ENCODE measurements at regions not wholly inside any gene's neighbourhood (a gene's known extent, or its start where the extent isn't known, plus 50 kb on each side); places are given as distances from the start of the nearest gene placed in this dataset.

DNA sequence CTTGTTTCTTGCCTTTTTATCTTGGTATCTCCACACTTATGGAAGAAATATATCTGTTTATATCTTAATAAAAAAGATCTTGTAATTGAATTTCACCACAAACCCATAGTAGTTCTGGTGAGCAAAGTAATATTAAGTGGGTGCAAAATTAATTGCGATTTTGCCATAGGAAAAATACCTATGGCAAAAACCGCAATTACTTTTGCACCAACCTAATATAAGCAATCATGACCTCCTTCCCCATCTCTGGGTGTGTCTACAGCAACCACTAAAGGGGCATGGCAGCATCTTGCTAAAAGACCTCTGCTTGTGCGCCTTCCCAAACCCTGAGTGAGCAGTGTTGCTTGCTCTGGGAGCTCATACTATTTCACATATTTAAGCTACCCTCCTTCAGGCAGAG lies 124.2 kb upstream of the GUCY1A1 start:
- no peak for DNase-seq (ENCODE audit: extremely low read depth, low read depth)
- TF ChIP-seq, protein P1, sequence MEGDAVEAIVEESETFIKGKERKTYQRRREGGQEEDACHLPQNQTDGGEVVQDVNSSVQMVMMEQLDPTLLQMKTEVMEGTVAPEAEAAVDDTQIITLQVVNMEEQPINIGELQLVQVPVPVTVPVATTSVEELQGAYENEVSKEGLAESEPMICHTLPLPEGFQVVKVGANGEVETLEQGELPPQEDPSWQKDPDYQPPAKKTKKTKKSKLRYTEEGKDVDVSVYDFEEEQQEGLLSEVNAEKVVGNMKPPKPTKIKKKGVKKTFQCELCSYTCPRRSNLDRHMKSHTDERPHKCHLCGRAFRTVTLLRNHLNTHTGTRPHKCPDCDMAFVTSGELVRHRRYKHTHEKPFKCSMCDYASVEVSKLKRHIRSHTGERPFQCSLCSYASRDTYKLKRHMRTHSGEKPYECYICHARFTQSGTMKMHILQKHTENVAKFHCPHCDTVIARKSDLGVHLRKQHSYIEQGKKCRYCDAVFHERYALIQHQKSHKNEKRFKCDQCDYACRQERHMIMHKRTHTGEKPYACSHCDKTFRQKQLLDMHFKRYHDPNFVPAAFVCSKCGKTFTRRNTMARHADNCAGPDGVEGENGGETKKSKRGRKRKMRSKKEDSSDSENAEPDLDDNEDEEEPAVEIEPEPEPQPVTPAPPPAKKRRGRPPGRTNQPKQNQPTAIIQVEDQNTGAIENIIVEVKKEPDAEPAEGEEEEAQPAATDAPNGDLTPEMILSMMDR (IDR thresholded peaks at IDR 0.05; ENCODE audit: low read depth, low read length) = no peak

DNA sequence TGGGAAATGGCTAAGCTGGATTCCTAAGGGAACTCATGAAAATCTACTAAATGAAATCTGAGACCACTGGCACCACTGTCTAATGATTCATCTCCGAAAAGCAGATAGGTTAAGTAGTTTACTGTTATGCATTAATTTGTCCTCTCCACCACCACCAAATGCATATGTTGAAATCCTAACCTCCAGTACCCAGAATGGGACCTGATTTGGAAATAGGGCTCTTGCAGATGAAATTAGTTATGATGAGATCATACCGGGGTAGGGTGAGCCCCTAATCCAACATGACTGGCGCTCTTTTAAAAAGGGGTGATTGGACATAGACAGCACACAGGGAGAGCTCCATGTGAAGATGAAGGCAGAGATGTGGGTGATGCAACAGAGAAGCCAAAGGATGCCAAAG lies 124.9 kb upstream of the GUCY1A1 start:
- DNase-seq (ENCODE audit: extremely low read depth, low read depth) = no peak

DNA sequence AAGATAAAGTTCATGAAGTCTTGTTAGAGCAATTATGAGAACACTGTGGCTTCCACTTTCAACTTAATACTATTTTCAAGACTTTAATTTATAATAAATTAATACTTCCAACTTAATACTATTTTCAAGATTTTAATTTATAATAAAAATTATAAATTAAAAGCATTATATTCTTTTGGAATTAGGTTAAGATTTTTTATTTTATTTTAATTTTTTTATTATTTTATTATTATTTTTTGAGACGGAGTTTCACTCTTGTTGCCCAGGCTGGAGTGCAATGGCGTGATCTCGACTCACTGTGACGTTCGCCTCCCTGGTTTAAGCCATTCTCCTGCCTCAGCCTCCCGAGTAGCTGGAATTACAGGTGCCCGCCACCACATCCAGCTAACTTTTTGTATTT lies 126.0 kb upstream of the GUCY1A1 start:
- no peak for DNase-seq (ENCODE audit: extremely low read depth, low read depth)

More for the DNA sequence above, 124.9 kb upstream of the GUCY1A1 start:
- TF ChIP-seq, protein P1 (IDR thresholded peaks at IDR 0.05; ENCODE audit: low read depth, low read length) = no peak

DNA sequence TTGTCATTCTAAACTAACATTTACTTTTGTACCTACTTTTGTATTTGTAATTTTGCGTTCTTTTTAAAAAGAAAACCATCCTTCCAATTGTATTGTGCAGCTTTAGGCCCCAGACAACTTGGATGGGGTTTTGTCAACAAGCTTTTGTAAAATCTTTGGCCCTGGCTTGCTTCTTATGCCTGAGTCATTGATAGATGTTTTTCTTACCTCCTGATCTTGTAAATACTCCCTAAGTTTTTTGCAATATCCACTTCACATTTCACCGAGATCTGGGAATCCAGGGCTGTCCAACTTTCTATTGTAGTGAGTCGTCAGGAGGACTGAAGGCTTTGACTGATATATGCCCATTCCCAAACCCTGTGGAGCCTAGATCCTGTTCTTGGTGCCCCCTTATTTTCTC lies 126.9 kb upstream of the GUCY1A1 start:
- no peak for DNase-seq (ENCODE audit: extremely low read depth, low read depth)
- TF ChIP-seq, protein P1 (IDR thresholded peaks at IDR 0.05; ENCODE audit: low read depth, low read length) = no peak

More for the DNA sequence above, 126.0 kb upstream of the GUCY1A1 start:
- TF ChIP-seq, protein P1 (IDR thresholded peaks at IDR 0.05; ENCODE audit: low read depth, low read length) = no peak

DNA sequence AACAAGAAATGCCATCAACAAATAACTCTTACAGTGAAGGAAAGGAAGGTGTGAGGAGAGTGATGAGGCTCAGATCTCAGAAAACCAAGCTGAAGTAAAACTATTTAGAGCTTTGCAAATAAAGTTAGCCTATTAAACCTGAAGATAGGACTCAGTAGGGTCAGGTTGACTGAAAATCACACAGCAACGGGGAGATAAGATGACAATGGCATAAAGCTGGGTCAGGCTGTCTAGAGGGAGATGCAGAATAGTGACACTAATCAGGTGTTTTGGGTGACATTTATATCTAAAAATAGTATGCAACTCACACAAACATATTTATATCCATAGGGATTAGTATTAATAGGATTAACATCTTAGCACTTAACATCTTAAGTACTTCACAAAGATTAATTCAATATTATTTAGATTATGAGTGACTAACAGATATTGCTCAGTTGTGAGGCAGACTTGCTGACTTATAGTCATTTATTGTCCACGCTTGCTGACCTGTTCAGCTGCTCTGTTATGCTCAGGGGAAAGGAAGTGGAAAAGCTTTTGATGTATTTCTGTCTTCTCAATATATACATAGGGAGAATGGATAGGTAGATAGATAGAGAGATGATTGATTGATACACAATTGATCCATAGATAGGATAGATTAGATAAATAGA lies 130.7 kb upstream of the GUCY1A1 start:
- TF ChIP-seq, protein P1 (IDR thresholded peaks at IDR 0.05; ENCODE audit: low read depth, low read length) = no peak
- DNase-seq (ENCODE audit: extremely low read depth, low read depth) = no peak

DNA sequence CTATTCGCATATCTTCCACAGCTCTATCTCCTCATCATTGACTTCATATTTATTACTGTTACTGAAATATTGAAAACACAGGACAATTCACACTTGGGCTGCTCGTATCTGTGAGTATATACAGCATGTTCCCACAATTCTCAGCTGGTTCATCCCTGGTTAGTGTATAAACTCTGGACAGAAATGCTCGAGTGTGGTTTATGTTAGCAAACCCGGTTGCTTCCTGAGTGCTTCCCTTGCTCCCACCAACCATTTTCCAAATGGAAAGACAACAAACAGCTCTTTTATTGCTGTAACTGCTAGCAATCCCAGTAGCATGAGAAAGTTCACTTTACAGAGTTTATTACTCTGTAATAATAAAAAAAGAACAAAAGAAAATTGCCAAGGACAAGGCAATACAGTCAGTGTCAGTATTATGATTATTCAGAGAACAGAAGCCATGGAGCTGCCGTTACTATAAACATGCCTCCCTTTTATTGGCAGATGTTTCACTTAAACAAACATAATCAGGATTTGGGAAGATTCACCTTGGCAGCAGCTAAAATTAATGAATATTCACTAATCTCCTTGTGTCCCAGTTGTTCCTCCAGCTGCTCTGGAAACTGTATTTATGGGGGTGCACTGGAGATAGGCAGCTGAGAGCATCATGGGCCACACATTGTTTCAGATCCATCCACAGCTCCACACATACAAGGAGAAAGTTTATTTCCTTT lies 134.1 kb upstream of the GUCY1A1 start:
- DNase-seq (ENCODE audit: extremely low read depth, low read depth) = no peak
- TF ChIP-seq, protein P1 (IDR thresholded peaks at IDR 0.05; ENCODE audit: low read depth, low read length) = no peak

DNA sequence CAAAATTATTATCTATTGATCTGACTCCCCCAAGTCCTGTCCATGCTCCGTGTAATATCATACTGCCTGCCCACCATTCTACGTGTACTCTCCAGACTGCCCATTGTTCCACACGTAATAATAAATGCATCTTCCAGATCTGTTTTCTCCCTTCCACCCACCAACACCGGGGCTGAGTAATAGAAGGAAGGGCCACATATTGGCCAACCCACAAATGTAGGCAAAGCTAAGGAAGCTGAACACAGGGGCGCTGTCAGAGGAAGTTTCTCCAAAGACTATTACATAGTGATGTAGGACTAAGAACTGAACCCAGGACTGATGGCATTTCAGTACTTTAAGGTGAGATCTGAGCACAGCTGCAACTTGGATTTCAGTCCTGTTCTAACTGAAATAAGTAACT lies 135.8 kb upstream of the GUCY1A1 start:
- no peak for DNase-seq (ENCODE audit: extremely low read depth, low read depth)
- TF ChIP-seq, protein P1 (IDR thresholded peaks at IDR 0.05; ENCODE audit: low read depth, low read length) = no peak
